ENCODE measurements at regions not wholly inside any gene's neighbourhood (a gene's known extent, or its start where the extent isn't known, plus 50 kb on each side); places are given as distances from the start of the nearest gene placed in this dataset.
"Not testable (repeated sequence)": the region's sequence is repeated elsewhere in the genome, so short reads cannot be mapped to it uniquely, and the experiment has no call there.

DNA sequence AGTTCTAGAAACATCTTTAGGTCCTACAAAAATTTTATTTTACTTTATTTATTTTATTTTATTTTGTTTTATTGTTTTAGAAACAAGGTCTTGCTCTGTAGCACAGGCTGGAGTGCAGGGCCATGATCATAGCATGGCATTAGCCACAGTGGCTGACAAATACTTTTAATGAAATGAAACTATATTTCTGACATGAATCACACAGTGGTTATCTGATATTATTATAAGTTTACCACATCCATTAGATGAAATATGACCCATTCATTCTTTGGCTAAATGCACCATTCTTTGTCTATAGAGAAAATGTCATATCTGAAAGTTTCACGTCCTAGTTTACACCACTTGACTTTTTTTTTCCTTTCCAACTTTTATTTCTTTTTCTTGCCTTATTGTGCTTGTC lies 613.4 kb upstream of the ADAMTS5 start:
- no peak for DNase-seq

DNA sequence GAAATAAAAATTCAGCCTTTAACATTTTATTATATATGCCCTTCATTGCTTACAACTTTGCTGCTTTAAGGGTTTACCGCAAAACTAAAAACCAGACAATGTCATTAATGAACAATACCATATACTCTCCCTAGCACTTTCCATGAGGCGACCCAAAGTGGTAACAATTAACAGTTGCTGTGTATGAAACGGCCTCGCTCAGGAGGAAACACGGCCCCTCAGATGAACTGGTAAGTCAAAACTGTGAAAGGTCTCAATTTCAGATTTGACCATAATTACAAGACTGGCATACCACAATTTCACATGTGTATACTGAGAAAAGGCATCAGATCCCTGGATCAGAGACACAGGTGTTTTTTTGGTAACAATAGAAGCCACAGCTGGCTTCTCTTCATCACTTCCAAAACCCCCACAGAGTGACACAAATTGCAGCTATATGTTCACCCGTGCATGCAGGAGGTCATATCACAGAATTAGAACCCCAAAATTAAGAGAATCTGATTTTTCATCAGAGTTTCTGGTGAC lies 611.9 kb upstream of the ADAMTS5 start:
- no peak for DNase-seq

DNA sequence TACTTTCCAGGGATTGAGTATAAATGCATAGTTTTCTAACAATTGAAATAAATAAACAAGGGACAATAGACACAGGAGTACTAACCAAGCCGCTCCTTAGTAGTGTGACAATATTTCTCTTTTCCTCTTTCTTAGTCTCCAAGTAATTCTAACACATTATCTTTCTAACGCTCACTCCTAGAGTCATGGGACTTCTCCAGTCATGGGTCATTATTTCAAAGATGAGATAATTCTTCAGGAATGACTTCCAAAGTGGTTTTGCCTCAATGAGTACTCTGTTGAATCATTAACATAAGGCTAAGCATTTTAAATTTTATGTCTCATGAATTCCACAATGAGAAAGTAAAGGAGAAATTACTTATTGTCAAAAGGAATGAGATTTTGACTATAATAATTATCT lies 605.8 kb upstream of the ADAMTS5 start:
- DNase-seq: no peak

DNA sequence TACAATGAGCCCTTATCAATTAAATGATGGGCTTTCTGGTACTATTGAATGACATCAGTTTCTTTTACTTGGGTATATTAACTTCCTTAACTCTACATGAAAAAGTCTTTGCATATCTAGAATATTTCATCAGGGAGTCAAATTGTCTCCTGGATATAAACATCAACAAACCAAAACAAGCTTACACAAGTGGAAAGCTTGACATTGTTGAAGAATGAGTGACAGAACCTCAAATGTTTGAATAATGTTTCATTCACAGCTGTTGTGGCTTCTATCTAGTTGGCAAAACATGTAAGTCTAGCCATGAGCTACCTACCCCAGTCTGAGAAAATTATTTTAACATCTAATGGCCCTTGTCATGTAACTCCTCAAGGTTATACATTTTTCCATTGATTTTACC lies 604.8 kb upstream of the ADAMTS5 start:
- no peak for DNase-seq

DNA sequence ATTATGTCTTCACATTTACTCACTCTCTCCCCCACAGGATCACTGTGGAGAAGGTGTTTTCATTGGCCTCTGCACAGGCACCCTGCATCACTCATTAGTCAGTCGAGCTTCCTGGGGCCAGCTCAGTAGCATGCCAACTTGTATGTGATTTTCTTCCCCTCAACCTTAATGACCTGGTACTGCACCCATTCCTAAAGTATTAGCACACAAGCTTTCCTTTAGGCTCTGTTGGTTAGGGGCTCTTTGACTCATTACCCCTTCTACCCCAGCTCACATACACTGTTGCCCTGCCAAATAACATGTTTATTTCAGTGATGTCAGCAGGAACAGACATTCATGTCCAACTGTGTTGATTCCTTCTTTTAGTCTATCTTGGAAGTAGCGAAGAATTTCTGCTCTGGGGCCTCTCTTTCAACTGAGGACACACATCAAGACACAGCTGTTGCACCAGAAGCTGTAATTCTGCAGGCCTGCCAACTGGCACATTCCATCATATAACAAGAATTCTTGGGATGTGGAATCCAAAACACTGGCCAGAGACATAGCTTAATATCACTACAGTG lies 603.5 kb upstream of the ADAMTS5 start:
- DNase-seq: peak; percentile 20

GRCh38 chr21:27569831-27570230 lies 602.9 kb upstream of the ADAMTS5 start:
- no peak for DNase-seq

DNA sequence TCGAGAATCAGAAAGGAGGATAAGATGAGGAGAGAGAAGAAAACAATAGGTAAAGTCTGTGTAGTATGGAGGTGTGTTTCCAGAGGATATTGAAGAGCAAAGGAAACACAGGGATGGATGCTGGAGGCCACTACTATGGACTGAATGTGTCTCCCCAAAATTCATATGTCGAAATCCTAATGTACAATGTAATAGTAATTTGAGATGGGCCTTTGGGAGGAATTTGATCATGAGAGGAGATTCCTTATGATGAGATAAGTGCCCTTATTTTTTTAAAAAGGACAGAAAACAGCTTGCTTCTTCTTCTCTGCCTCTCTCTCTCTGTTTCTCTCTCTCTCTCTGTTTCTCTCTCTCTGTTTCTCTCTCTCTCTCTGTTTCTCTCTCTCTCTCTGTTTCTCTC lies 602.2 kb upstream of the ADAMTS5 start:
- no peak for DNase-seq

GRCh38 chr21:27567381-27567780 lies 600.5 kb upstream of the ADAMTS5 start:
- DNase-seq: no peak

DNA sequence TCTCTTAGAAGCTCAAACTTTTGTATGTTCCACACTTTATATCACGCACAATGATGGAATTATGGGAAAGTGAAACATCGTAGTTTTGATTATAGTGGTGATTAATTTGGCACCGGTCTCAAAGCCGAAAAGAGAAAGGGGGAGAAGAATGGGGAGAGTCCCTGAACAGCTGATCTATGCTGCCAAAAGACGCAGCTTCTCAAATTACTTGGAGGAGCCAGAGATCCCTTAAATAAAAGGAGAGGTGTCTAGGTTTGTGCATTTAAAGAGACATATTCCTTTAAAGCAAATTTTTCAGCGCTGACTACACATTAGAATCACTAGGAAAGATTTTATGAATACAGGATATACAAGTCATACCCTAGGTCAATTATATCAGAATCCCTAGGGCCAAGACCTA lies 599.6 kb upstream of the ADAMTS5 start:
- no peak for DNase-seq

DNA sequence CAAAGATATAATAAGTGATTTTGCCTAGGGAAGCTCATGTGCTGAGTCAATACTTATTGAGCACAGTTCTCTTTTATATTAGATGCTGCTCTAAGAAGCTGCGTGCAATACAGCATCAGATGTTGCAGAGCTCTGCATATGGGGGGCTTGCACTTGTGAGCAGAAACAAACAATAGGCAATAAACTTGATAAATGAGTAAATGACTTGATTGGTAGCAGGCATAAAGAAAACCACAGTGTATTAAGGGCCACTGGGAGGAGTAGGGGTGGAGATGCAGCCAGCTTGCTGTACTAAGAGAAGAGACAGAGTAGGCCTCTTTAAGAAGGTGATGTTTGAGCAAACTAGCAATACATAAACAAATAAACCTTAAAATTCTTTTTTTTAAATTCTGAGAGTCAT lies 598.5 kb upstream of the ADAMTS5 start:
- no peak for DNase-seq

DNA sequence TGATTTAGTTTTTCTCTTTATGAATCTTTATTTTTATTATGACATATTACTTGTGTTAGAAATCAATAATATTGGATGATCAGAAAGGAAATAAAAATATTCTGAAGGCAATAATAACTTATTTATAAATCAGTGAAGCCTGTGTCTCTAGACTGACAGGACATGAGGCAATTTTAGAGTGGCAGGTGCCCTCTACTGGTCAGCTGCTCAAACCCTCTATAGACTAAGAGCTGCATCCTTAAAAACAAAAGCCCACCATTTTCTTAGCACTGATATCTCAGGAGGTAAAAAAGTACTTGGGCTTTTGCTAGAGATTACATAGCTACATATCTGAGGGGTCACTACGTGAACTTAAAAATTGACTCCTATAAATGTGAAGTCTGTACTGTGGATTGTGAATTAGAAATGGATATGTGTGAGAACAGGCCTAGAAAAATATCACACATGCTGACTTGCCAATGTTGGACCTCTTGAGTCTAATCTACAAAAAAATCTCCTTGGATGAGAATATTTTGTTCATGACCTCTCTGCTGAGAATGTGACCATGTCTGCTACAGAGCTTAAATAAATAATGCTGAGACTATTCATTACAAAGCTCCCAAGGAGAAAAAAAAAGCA lies 597.9 kb upstream of the ADAMTS5 start:
- peak; percentile 49 for DNase-seq

DNA sequence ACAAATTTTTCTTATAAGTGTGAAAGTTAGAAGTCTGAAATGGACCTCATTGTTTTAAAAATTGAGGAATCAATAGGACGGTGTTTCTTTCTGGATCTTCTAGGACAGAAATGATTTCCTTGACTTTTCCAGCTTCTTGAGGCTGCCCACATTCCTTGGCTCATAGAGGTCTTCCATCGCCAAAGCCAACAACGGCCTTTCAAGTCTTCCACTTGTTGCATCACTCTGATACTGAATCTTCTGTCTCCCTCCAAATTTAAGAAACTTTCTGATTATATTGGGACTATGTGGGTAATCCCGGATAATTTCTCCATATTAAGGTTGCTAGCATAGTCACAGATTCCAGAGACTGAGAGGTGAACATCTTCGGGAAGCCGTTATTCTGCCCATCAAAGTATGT lies 595.4 kb upstream of the ADAMTS5 start:
- DNase-seq: no peak

DNA sequence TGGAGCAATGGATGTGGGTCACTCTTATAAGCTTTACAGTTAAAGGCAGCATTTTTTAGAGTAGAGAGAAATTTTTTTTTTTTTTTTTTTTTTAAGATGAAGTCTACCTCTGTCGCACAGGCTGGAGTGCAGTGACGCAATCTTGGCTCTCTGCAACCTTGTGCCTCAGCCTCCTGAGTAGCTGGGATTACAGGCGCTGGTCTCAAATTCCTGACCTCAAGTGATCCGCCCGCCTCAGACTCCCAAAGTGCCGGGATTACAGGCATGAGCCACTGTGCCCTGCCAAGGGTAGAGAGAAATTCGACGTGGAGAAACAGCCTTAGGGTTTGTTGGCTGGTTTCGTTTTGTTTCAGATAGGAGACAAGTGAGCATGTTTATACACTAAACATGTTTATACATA lies 594.2 kb upstream of the ADAMTS5 start:
- no peak for DNase-seq

DNA sequence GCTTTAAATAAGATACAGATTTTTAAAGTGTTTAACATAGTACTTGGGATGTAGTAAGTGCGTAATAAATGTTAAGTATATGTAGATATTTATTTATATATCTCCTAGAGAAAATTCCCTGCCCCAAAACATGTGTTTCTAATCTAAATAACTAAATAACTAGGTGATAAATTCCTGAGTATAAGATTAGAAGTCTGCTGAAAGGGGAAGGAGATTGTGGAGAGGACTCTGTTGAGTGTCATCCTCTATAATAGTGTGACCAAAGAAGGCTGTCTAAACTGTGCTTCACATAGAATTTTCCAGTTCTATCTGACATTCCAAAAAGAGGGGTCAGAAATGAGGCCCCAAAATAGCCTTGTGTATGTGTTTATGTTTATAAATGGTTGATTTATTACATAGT lies 590.5 kb upstream of the ADAMTS5 start:
- no peak for DNase-seq

GRCh38 chr21:27555996-27556395 lies 589.1 kb upstream of the ADAMTS5 start:
- DNase-seq: no peak

GRCh38 chr21:27550287-27550686 lies 583.4 kb upstream of the ADAMTS5 start:
- peak; percentile 64 for DNase-seq

DNA sequence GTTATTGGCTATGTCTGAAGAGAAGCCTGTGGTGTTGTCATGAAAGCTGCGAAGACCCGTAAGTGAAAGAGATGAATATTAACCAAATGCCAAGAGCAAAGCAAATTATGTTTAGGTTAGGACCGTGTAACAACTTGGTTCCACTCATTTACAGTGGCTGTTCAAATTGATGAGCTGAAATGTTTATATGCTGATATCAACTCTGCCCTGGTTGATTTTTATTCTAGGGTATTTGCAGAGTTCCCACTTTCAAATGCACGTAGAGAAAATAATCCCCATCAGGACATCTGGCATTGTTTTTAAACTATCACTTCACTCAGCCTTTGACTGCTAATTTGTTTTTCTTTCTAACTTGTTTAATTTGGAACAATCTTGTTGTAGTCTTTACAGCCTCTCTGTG lies 581.6 kb upstream of the ADAMTS5 start:
- peak; percentile 21 for DNase-seq

GRCh38 chr21:27545754-27546349 lies 579.0 kb upstream of the ADAMTS5 start:
- peak; percentile 26 for DNase-seq

DNA sequence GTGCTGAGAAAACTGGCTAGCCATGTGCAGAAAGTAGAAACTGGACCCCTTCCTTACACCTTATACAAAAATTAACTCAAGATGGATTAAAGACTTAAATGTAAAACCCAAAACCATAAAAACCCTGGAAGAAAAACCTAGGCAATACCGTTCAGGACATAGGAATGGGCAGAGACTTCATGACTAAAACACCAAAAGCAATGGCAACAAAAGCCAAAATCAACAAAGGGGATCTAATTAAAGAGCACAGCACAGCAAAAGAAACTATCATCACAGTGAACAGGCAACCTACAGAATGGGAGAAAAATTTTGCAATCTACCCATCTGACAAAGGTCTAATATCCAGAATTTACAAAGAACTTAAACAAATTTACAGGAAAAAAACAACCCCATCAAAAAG lies 575.2 kb upstream of the ADAMTS5 start:
- not testable (repeated sequence) for DNase-seq

GRCh38 chr21:27536319-27536718 lies 569.4 kb upstream of the ADAMTS5 start:
- no peak for DNase-seq

DNA sequence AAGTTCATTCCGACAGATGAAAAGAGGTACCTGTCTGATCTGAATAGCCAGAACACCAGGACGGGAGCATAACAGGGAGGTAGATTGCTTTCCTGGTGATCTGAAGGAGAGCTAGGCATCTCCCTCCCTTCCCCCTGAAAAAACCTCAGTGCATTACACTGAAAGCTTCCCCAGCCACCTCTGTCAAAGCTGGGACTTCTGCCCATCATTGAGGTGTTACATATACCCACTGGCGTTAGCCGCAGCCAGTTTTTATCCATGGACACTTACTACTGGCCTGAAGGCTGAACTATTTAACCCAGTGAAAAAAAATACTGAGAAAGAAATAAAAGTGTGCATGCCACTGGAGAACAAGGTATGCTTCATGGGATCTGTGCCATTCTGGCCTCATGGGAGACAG lies 568.3 kb upstream of the ADAMTS5 start:
- DNase-seq: no peak

GRCh38 chr21:27534206-27534605 lies 567.3 kb upstream of the ADAMTS5 start:
- no peak for DNase-seq

DNA sequence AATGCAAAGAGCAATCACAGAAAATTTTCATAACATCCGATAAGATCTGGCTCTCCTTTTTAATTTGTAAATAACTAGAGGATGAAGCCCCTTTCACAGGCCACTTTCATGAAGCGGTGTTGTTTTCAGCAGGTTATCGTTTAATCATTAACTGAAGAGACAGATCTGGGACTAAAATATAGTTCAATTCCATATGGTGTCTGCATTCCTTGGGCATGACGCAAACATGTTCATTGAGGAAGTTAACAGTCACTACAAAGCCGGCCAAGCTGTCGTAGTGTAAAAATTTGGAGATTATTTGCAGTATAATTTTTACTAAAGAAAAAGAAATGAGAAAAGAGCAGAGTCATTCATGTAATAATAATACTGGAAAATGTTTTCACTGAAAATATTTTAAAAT lies 565.2 kb upstream of the ADAMTS5 start:
- peak; percentile 91 for DNase-seq

GRCh38 chr21:27528697-27529096 lies 561.8 kb upstream of the ADAMTS5 start:
- DNase-seq: no peak

DNA sequence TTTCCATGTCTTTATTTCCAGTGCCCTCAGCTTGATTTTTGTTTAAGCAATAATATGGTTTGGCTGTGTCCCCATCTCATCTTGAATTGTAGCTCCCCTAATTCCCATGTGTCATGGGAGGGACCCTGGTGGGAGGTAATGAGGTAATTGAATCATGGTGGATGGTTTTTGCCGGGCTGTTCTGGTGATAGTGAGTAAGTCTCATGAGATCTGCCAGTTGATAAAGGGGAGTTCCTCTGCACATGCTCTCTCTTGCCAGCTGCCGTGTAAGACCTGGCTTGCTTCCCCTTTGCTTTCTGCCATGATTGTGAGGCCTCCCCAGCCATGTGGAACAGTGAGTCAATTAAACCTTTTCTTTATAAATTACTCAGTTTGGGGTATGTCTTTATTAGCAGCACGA lies 559.6 kb upstream of the ADAMTS5 start:
- DNase-seq: no peak
